Stimulated activated CD4-positive, alpha-beta T cell treated with anti-CD3 and anti-CD28 coated beads, Interleukin-4, amount 100 ng/mL, for 4 hours (primary cell): ENCODE measurements at regions not wholly inside any gene's neighbourhood (a gene's known extent, or its start where the extent isn't known, plus 50 kb on each side); places are given as distances from the start of the nearest gene placed in this dataset.
"Not testable (repeated sequence)": the region's sequence is repeated elsewhere in the genome, so short reads cannot be mapped to it uniquely, and the experiment has no call there.

Experiments used
- DNase-seq, 2 experiments: peaks; one replicate each; pipeline ENCODE4 v3.0.0-alpha.2; 2020

DNA sequence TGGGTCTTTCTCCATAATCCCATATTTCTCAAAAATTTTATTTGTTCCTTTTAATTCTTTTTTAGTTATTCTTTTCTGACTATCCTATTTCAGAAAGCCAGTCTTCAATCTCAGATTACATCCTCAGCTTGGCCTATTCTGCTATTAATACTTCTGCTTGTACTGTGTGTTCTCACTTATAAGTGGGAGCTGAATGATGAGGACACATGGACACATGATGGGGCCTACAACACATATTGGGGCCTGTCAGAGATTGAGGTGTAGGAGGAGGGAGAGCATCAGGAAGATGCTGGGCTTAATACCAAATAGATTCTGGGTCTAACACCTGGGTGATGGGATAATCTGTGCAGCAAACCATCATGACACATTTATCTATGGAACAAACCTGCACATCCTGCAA lies 82.3 kb downstream of the MAGEE1 start:
- no peak for DNase-seq

DNA sequence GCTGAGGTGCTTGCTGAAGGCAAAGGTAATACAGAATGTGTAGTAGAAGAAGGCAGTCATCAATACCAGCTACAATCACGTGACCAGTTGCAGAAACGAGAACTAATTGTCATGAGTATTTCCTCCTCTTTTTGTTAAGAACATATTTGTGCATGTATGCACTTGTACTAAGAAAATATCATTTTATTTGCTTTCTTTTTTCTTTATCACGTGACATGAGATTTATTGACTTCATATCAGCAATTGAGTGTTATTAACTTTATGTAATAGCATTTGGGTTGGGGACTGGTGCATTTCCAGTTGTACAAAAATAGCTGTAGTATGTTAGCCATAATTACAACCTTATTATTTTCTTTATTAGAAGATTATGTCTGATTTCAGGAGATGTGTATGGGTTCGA lies 90.0 kb downstream of the MAGEE1 start:
- DNase-seq, result no peak

GRCh38 chrX:76520273-76521054 lies 93.0 kb downstream of the MAGEE1 start:
- DNase-seq, result no peak

DNA sequence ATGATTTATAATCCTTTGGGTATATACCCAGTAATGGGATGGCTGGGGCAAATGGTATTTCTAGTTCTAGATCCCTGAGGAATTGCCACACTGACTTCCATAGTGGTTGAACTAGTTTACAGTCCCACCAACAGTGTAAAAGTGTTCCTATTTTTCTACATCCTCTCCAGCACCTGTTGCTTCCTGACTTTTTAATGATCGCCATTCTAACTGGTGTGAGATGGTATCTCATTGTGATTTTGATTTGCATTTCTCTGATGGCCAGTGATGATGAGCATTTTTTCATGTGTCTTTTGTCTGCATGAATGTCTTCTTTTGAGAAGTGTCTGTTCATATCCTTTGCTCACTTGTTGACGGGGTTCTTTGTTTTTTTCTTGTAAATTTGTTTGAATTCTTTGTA lies 108.2 kb downstream of the MAGEE1 start:
- DNase-seq, result not testable (repeated sequence)

DNA sequence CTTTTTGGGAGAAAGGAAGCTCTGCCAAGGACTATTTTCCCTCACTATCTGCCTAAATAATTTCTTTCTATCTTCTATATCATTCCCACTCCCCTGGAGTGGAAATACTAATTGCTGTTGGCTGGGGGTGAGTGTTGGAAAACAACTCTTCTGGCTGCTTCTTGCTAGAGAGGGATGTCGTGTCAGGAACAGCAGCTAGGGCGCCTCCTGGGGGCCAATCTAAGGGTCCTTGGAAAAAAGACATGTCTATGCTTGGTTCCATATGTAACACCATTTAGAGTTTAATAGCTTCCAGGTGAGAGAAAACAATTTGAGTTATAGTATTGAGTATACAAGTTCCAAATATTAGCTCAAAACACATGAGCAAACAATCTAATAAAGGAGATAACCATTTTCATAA lies 111.3 kb downstream of the MAGEE1 start:
- no peak for DNase-seq

DNA sequence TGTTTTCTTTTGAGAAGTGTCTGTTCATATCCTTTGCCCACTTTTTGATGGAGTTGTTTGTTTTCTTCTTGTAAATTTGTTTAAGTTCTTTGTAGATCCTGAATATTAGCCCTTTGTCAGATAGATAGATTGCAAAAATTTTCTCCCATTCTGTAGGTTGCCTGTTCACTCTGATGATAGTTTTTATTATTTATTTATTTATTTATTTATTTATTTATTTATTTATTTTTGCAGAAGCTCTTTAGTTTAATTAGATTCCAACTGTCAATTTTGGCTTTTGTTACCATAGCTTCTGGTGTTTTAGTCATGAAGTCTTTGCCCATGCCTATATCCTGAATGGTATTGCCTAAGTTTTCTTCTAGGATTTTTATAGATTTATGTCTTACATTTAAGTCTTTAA lies 115.9 kb downstream of the MAGEE1 start:
- DNase-seq, result not testable (repeated sequence)

DNA sequence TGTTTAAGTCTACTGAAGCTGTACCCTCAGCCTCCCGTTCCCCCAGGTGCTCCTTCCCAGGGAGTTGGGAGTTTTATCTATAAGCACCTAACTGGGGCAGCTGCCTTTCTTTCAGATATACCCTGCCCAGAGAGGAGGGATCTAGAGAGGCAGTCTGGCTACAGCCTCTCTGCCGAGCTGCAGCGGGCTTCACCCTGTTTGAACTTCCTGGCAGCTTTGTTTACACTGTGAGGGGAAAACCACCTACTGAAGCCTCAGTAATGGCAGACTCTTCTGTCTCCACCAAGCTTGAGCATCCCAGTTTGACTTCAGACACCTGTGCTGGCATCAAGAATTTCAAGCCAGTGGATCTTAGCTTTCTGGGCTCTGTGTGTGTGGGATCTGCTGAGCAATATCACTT lies 122.5 kb downstream of the MAGEE1 start:
- no peak for DNase-seq

DNA sequence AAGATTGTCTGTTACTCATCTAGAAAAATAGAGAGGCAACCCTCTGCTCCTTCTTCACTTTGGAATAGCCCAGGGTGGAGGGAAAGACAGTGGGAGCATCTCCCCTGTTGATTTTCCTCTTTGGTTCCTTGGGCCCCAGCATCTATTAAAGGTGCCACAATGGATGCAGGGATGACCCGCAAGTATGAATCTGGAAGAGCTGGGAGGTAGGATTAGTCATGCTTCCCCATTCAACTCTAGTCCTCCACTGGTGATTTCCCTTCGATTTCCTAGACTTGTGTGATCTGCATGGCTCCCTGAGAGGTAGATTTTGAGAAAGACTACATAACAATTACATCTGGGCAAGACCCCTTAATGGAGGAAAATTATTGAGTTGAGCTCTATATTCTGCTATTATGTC lies 127.8 kb downstream of the MAGEE1 start:
- DNase-seq, result no peak

DNA sequence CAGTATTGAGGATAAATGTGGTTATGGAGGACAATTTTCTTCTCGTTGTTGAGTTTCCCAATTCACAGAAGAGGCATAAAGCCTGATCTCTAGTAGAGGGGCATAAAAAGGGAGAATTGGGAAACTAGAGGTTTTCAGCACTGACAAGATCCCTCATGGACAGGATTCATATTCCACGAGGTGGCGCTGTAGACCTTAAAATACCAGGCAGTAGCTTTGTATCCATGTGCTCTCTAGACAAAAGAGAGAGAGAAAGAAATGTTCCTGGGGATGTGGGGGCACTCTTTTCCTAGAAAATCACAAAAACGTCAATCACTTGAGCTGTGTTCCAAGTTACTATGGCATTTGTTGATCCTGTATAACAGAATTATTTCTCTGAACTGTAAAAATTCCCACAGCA lies 128.3 kb downstream of the MAGEE1 start:
- peak in 1 of 2 experiments; percentile 1 for DNase-seq

GRCh38 chrX:76564842-76565241 lies 137.3 kb downstream of the MAGEE1 start:
- DNase-seq, result not testable (repeated sequence)

DNA sequence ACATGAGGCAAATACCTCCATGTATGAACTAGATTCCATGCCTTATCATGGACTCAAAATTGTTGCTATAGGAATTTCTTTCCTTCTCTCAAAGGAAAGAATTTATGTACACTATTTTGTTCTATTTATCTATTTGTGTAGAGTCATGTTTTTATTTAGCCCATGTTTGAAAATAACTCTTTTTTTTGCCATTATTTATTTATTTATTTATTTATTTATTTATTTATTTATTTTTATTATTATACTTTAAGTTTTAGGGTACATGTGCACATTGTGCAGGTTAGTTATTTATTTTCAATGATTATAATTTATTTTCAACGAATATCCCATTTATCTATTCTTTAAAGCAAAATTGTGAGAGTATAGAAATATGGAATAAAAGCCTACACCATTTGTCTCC lies 177.9 kb downstream of the MAGEE1 start:
- no peak for DNase-seq

GRCh38 chrX:76617020-76617419 lies 189.5 kb downstream of the MAGEE1 start:
- no peak for DNase-seq

DNA sequence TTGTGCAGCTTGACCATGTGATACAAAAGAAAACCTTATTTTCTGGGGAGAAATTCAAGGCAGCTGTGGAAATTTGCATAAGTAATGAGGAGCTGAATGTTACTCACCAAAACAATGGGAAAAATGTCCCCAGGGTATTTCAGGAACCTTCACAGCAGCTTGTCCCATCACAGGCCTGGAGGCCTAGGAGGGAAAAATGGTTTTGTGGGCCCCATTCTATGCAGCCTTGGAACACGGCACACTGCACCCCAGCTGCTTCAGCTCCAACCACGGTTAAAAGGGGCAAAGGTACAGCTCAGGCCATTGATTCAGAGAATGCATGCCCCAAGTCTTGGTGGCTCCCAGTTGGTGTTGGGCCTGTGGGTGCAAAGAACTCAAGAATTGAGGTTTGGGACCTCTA lies 216.1 kb downstream of the MAGEE1 start:
- DNase-seq, result no peak

DNA sequence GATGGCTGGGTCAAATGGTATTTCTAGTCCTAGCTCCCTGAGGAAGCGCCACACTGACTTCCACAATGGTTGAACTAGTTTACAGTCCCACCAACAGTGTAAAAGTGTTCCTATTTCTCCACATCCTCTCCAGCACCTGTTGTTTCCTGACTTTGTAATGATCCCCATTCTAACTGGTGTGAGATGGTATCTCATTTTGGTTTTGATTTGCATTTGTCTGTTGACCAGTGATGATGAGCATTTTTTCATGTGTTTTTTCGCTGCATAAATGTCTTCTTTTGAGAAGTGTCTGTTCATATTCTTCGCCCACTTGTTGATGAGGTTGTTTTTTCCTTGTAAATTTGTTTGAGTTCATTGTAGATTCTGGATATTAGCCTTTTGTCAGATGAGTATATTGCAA lies 223.9 kb downstream of the MAGEE1 start:
- not testable (repeated sequence) for DNase-seq

DNA sequence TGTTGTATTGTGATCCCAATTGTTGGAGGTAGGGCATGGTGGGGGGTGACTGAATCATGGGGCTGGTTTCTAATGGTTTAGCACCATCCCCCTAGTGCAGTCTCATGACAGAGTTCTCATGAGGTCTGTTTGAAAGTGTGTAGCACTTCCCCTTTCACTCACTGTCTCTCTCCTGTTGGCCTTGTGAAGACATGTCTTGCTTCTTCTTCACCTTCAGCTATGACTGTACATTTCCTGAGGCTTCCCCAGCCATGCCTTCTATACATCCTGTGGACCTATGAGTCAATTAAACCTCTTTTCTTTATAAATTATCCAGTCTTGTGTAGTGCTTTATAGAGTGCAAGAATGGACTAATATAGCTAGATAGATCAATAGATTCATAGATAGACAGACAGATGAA lies 230.0 kb downstream of the MAGEE1 start:
- no peak for DNase-seq
